Activated CD4-positive, alpha-beta T cell treated with anti-CD3 and anti-CD28 coated beads, Interleukin-2, amount 50 U/mL, for 16 hours (primary cell): ENCODE measurements at regions not wholly inside any gene's neighbourhood (a gene's known extent, or its start where the extent isn't known, plus 50 kb on each side); places are given as distances from the start of the nearest gene placed in this dataset.

Experiments
- DNase-seq: peaks from one replicate; pipeline ENCODE4 v3.0.0-alpha.2; 2020

- no peak for DNase-seq
Measured at GRCh38 chr1:181341026-181341632, 142.2 kb upstream of the CACNA1E start.

- DNase-seq = no peak
Measured at GRCh38 chr1:181344091-181344490, 139.2 kb upstream of the CACNA1E start.

GRCh38 chr1:181345146-181345545 is 138.2 kb upstream of the CACNA1E start:
- no peak for DNase-seq

GRCh38 chr1:181347495-181348390 is 135.6 kb upstream of the CACNA1E start:
- DNase-seq = no peak

GRCh38 chr1:181349512-181349911 is 133.8 kb upstream of the CACNA1E start:
- no peak for DNase-seq

GRCh38 chr1:181350131-181350530 is 133.2 kb upstream of the CACNA1E start:
- DNase-seq = no peak

GRCh38 chr1:181351740-181352139 is 131.6 kb upstream of the CACNA1E start:
- DNase-seq = no peak

- DNase-seq = no peak
Measured at GRCh38 chr1:181352695-181353094, 130.6 kb upstream of the CACNA1E start.

- no peak for DNase-seq
Measured at GRCh38 chr1:181353526-181353925, 129.8 kb upstream of the CACNA1E start.

- DNase-seq = no peak
Measured at GRCh38 chr1:181354865-181355264, 128.5 kb upstream of the CACNA1E start.

GRCh38 chr1:181356505-181357340 is 126.6 kb upstream of the CACNA1E start:
- DNase-seq = no peak

- no peak for DNase-seq
Measured at GRCh38 chr1:181359012-181359411, 124.3 kb upstream of the CACNA1E start.

- no peak for DNase-seq
Measured at GRCh38 chr1:181364801-181365200, 118.5 kb upstream of the CACNA1E start.

GRCh38 chr1:181366910-181367309 is 116.4 kb upstream of the CACNA1E start:
- DNase-seq = no peak

GRCh38 chr1:181369416-181369815 is 113.9 kb upstream of the CACNA1E start:
- no peak for DNase-seq

- DNase-seq = no peak
Measured at GRCh38 chr1:181383695-181384094, 99.6 kb upstream of the CACNA1E start.

- DNase-seq = no peak
Measured at GRCh38 chr1:181386340-181386739, 97.0 kb upstream of the CACNA1E start.

- no peak for DNase-seq
Measured at GRCh38 chr1:181386951-181387350, 96.4 kb upstream of the CACNA1E start.

GRCh38 chr1:181387702-181388101 is 95.6 kb upstream of the CACNA1E start:
- DNase-seq = no peak

GRCh38 chr1:181390410-181391077 is 92.8 kb upstream of the CACNA1E start:
- DNase-seq = no peak

GRCh38 chr1:181391301-181391900 is 91.9 kb upstream of the CACNA1E start:
- no peak for DNase-seq

- DNase-seq = no peak
Measured at GRCh38 chr1:181392133-181392532, 91.2 kb upstream of the CACNA1E start.
